GM21515 (cell line): ENCODE measurements at regions not wholly inside any gene's neighbourhood (a gene's known extent, or its start where the extent isn't known, plus 50 kb on each side); places are given as distances from the start of the nearest gene placed in this dataset.
"Not testable (repeated sequence)": the region's sequence is repeated elsewhere in the genome, so short reads cannot be mapped to it uniquely, and the experiment has no call there.

Experiments used
- ATAC-seq: cut with Tn5 transposase; IDR thresholded peaks from one replicate; pipeline ENCODE4 v1.9.1; 2021; ENCODE audit not compliant: unreplicated experiment

- ATAC-seq: no peak
Measured at GRCh38 chr7:13072014-13072413, 384.6 kb downstream of the ARL4A start.

GRCh38 chr7:13077466-13077865 is 390.0 kb downstream of the ARL4A start:
- ATAC-seq: no peak

- ATAC-seq: no peak
Measured at GRCh38 chr7:13078105-13078504, 390.7 kb downstream of the ARL4A start.

GRCh38 chr7:13090959-13091358 is 403.5 kb downstream of the ARL4A start:
- no peak for ATAC-seq

- ATAC-seq: no peak
Measured at GRCh38 chr7:13091974-13092707, 404.7 kb downstream of the ARL4A start.

- no peak for ATAC-seq
Measured at GRCh38 chr7:13092708-13093005, 405.2 kb downstream of the ARL4A start.

GRCh38 chr7:13093160-13093559 is 405.7 kb downstream of the ARL4A start:
- no peak for ATAC-seq

GRCh38 chr7:13097499-13097898 is 410.1 kb downstream of the ARL4A start:
- ATAC-seq: no peak

- ATAC-seq: no peak
Measured at GRCh38 chr7:13098161-13098560, 410.7 kb downstream of the ARL4A start.

GRCh38 chr7:13099154-13099795 is 411.8 kb downstream of the ARL4A start:
- ATAC-seq: no peak

- ATAC-seq: no peak
Measured at GRCh38 chr7:13104128-13104527, 416.7 kb downstream of the ARL4A start.

GRCh38 chr7:13105209-13105608 is 417.8 kb downstream of the ARL4A start:
- ATAC-seq: no peak

- ATAC-seq: no peak
Measured at GRCh38 chr7:13106513-13106912, 419.1 kb downstream of the ARL4A start.

- no peak for ATAC-seq
Measured at GRCh38 chr7:13107291-13107690, 419.9 kb downstream of the ARL4A start.

- ATAC-seq: no peak
Measured at GRCh38 chr7:13108061-13108460, 420.6 kb downstream of the ARL4A start.

- no peak for ATAC-seq
Measured at GRCh38 chr7:13109201-13109600, 421.8 kb downstream of the ARL4A start.

- ATAC-seq: no peak
Measured at GRCh38 chr7:13110107-13110506, 422.7 kb downstream of the ARL4A start.

- no peak for ATAC-seq
Measured at GRCh38 chr7:13111230-13111629, 423.8 kb downstream of the ARL4A start.

GRCh38 chr7:13114240-13114639 is 426.8 kb downstream of the ARL4A start:
- not testable (repeated sequence) for ATAC-seq

GRCh38 chr7:13115157-13115772 is 427.8 kb downstream of the ARL4A start:
- ATAC-seq: no peak

- no peak for ATAC-seq
Measured at GRCh38 chr7:13115855-13116254, 428.4 kb downstream of the ARL4A start.

GRCh38 chr7:13117103-13117502 is 429.7 kb downstream of the ARL4A start:
- no peak for ATAC-seq
